HL-60 (cell line): ENCODE measurements at regions not wholly inside any gene's neighbourhood (a gene's known extent, or its start where the extent isn't known, plus 50 kb on each side); places are given as distances from the start of the nearest gene placed in this dataset.

Source experiments
- CTCF ChIP-seq: IDR thresholded peaks from one replicate; pipeline ENCODE4 v1.5.1; 2011; ENCODE audit warnings: low read length, control low read depth, inconsistent platforms; ENCODE audit not compliant: insufficient read depth
- GABPA ChIP-seq: IDR thresholded peaks from 2 replicates; pipeline ENCODE4 v1.6.1; 2012; ENCODE audit warnings: low read depth

DNA sequence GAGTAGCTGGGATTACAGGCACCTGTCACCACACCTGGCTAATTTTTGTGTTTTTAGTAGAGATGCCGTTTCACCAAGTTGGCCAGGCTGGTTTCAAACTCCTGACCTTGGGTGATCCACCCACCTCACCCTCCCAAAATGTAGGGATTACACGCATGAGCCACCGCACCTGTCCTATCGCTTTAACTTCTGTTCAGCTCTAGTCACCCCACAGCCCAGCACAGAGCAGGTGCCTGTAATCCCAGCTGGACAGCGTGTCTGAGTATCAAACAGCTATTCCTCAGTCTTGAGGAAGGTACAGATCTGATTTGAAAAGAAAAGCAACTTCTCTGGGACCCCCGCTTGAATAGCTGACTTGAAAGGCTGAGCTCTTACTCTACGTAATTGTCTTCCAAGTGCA lies 149.1 kb downstream of the CTTN start:
- TF ChIP-seq CTCF (no peak), GABPA (no peak)
